ACC112 (cell line): ENCODE measurements at regions not wholly inside any gene's neighbourhood (a gene's known extent, or its start where the extent isn't known, plus 50 kb on each side); places are given as distances from the start of the nearest gene placed in this dataset.
"Not testable (repeated sequence)": the region's sequence is repeated elsewhere in the genome, so short reads cannot be mapped to it uniquely, and the experiment has no call there.

Experiments
- H2AFZ ChIP-seq: fragments of 200-600 bp; sonication (generic); one replicate; pipeline ENCODE4 v1.6.0; 2017; ENCODE audit warnings: antibody characterized with exemption, low read length; ENCODE audit not compliant: unreplicated experiment
- H3K27ac ChIP-seq: fragments of 200-600 bp; sonication (generic); 2 replicates; pipeline ENCODE4 v1.5.1; 2014; ENCODE audit warnings: low read depth, mild to moderate bottlenecking, antibody characterized with exemption, low read length, moderate library complexity
- H3K27me3 ChIP-seq: fragments of 200-600 bp; sonication (generic); 2 replicates; pipeline ENCODE4 v1.6.1; 2014; ENCODE audit warnings: mild to moderate bottlenecking, antibody characterized with exemption, low read length, moderate library complexity, mixed read lengths; ENCODE audit not compliant: insufficient read depth
- H3K36me3 ChIP-seq: fragments of 200-600 bp; sonication (generic); 2 replicates; pipeline ENCODE4 v1.6.1; 2016; ENCODE audit warnings: mild to moderate bottlenecking, antibody characterized with exemption, low read length, moderate library complexity, mixed read lengths; ENCODE audit not compliant: insufficient read depth
- H3K4me1 ChIP-seq: fragments of 200-600 bp; sonication (generic); one replicate; pipeline ENCODE4 v1.6.1; 2016; ENCODE audit warnings: low read length, mixed read lengths; ENCODE audit not compliant: insufficient read depth, unreplicated experiment, control insufficient read depth
- H3K4me3 ChIP-seq: fragments of 200-600 bp; sonication (generic); 2 replicates; pipeline ENCODE4 v1.5.1; 2014; ENCODE audit warnings: mild to moderate bottlenecking, low read depth, low read length
- H3K79me2 ChIP-seq: fragments of 200-600 bp; sonication (generic); one replicate; pipeline ENCODE4 v1.6.0; 2016; ENCODE audit warnings: low read length; ENCODE audit not compliant: control insufficient read depth, unreplicated experiment, insufficient read depth

GRCh38 chr5:124987786-124988185 is 241.3 kb upstream of the ZNF608 start:
- H3K36me3 ChIP-seq, H3K27me3 ChIP-seq, H3K4me1 ChIP-seq, H2AFZ ChIP-seq, H3K79me2 ChIP-seq, H3K27ac ChIP-seq, H3K4me3 ChIP-seq: not testable (repeated sequence)

DNA sequence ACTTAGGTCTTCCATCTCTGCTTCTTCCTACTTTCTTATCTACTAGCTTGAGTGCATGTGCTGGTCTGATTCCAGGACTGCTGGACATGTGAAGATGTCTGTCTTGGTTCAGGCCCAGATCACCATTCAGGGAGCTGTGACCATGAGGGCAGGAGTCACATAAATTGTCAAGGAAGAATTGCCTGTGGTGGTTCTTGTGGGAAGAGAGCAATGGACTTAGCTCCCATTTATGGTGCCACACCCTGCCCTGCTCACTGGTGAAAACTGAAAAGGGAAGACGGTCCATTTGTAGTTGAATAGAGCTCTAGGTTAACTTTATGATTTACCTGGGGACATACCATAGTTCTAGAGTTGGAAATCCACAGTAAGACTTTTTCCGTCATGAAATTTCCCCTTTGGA is 244.3 kb upstream of the ZNF608 start:
- no peaks in the 10 kb centered on the region for H3K27me3 ChIP-seq
- H3K4me3 ChIP-seq: no peak overlapping the region
- no peaks in the 10 kb centered on the region for H3K4me1 ChIP-seq
- H3K36me3 ChIP-seq: no peaks in the 10 kb centered on the region
- no peak overlapping the region for H3K27ac ChIP-seq
- H3K79me2 ChIP-seq: no peaks in the 10 kb centered on the region
- H2AFZ ChIP-seq: no peak overlapping the region

- Histone ChIP-seq H3K27ac (no peak overlapping the region), H3K27me3 (no peaks in the 10 kb centered on the region), H3K4me3 (no peak overlapping the region), H2AFZ (no peak overlapping the region), H3K4me1 (no peaks in the 10 kb centered on the region), H3K36me3 (no peaks in the 10 kb centered on the region), H3K79me2 (no peaks in the 10 kb centered on the region)
Measured at GRCh38 chr5:124995421-124995820, 249.0 kb upstream of the ZNF608 start.

GRCh38 chr5:124996023-124996763 is 249.8 kb upstream of the ZNF608 start:
- Histone ChIP-seq H3K27ac (no peak overlapping the region), H3K4me1 (no peaks in the 10 kb centered on the region), H2AFZ (no peak overlapping the region), H3K79me2 (no peaks in the 10 kb centered on the region), H3K27me3 (no peaks in the 10 kb centered on the region), H3K4me3 (no peak overlapping the region), H3K36me3 (no peaks in the 10 kb centered on the region)

GRCh38 chr5:124996764-124997077 is 250.3 kb upstream of the ZNF608 start:
- Histone ChIP-seq H3K79me2 (no peaks in the 10 kb centered on the region), H3K4me3 (no peak overlapping the region), H3K27me3 (no peaks in the 10 kb centered on the region), H3K36me3 (no peaks in the 10 kb centered on the region), H3K4me1 (no peaks in the 10 kb centered on the region), H3K27ac (no peak overlapping the region), H2AFZ (no peak overlapping the region)

GRCh38 chr5:124997186-124997893 is 250.9 kb upstream of the ZNF608 start:
- Histone ChIP-seq H3K79me2 (no peaks in the 10 kb centered on the region), H2AFZ (no peak overlapping the region), H3K27ac (no peak overlapping the region), H3K27me3 (no peaks in the 10 kb centered on the region), H3K36me3 (no peaks in the 10 kb centered on the region), H3K4me1 (no peaks in the 10 kb centered on the region), H3K4me3 (no peak overlapping the region)

DNA sequence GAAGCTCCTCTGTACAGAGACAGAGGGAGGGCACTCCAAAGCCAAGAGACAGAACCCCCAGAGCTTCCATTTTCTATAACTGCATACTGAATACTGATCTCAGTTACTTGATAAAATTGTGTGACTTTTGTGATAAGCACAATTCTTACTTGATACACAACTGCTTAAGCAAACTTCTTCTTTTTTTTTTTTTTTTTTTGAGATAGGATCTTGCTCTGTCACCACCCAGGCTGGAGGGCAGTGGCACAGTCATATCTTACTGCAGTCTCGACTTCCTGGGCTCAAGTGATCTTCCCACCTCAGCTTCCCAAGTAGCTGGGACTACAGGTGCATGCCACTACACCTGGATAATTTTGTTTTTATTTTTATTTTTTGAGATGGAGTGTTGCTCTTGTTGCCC is 252.1 kb upstream of the ZNF608 start:
- Histone ChIP-seq H2AFZ (no peak overlapping the region), H3K4me1 (no peaks in the 10 kb centered on the region)

GRCh38 chr5:125002727-125003598 is 256.5 kb upstream of the ZNF608 start:
- Histone ChIP-seq H3K4me3 (no peak overlapping the region), H3K27me3 (no peaks in the 10 kb centered on the region), H3K4me1 (no peaks in the 10 kb centered on the region), H3K27ac (no peak overlapping the region), H2AFZ (no peak overlapping the region), H3K36me3 (no peaks in the 10 kb centered on the region), H3K79me2 (no peaks in the 10 kb centered on the region)

More for the DNA sequence above, 252.1 kb upstream of the ZNF608 start:
- no peak overlapping the region for H3K27ac ChIP-seq
- H3K4me3 ChIP-seq: no peak overlapping the region
- H3K27me3 ChIP-seq: no peaks in the 10 kb centered on the region
- H3K79me2 ChIP-seq: no peaks in the 10 kb centered on the region
- H3K36me3 ChIP-seq: no peaks in the 10 kb centered on the region

DNA sequence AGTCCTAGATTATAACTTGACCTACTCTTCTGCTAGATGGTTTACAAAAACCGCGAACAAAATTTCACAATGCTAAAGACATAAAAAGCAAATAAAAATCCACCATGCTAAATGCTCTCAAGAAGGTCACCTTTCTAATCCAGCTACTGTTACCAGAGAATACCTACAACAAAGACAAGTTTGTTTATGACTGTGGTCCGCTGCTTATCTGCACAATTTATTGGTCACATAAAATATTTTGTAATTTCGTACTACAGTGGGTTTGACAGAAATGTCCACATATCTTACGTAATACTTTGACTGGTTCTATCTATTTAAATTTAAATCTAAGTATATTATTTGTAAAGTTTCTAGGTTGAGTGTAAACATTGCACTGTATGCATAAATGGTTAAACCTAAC is 257.6 kb upstream of the ZNF608 start:
- H3K4me3 ChIP-seq: no peak overlapping the region
- H2AFZ ChIP-seq: no peak overlapping the region
- H3K27ac ChIP-seq: no peak overlapping the region
- no peaks in the 10 kb centered on the region for H3K27me3 ChIP-seq
- H3K4me1 ChIP-seq: no peaks in the 10 kb centered on the region
- H3K79me2 ChIP-seq: no peaks in the 10 kb centered on the region
- H3K36me3 ChIP-seq: no peaks in the 10 kb centered on the region

GRCh38 chr5:125005266-125005665 is 258.8 kb upstream of the ZNF608 start:
- Histone ChIP-seq H2AFZ (no peak overlapping the region), H3K4me1 (no peaks in the 10 kb centered on the region), H3K4me3 (no peak overlapping the region), H3K27me3 (no peaks in the 10 kb centered on the region), H3K36me3 (no peaks in the 10 kb centered on the region), H3K27ac (no peak overlapping the region), H3K79me2 (no peaks in the 10 kb centered on the region)
